Effector memory CD4-positive, alpha-beta T cell (primary cell): ENCODE measurements at regions not wholly inside any gene's neighbourhood (a gene's known extent, or its start where the extent isn't known, plus 50 kb on each side); places are given as distances from the start of the nearest gene placed in this dataset.

Experiments
- DNase-seq, 3 donors: peaks; one replicate each; pipeline ENCODE4 v3.0.0-alpha.2; 2020
- H3K27ac ChIP-seq: 2 replicates; pipeline ENCODE4 v1.7.0; 2013; ENCODE audit warnings: mild to moderate bottlenecking, low read length, moderate library complexity; ENCODE audit not compliant: insufficient read depth, poor library complexity, severe bottlenecking
- H3K27me3 ChIP-seq: replicated peaks from 2 replicates; pipeline ENCODE4 v1.7.0; 2013; ENCODE audit warnings: mild to moderate bottlenecking, low read length; ENCODE audit not compliant: insufficient read depth, control insufficient read depth, poor library complexity, severe bottlenecking
- H3K36me3 ChIP-seq: 2 replicates; pipeline ENCODE4 v1.7.0; 2013; ENCODE audit warnings: mild to moderate bottlenecking, low read length, moderate library complexity; ENCODE audit not compliant: control insufficient read depth, insufficient read depth
- H3K4me1 ChIP-seq: 2 replicates; pipeline ENCODE4 v1.7.0; 2013; ENCODE audit warnings: low read length, mild to moderate bottlenecking; ENCODE audit not compliant: control insufficient read depth, insufficient read depth, poor library complexity, severe bottlenecking
- H3K4me3 ChIP-seq: 2 replicates; pipeline ENCODE4 v1.7.0; 2013; ENCODE audit warnings: low read length, low read depth, mild to moderate bottlenecking; ENCODE audit not compliant: insufficient read depth, poor library complexity, severe bottlenecking
- H3K9me3 ChIP-seq: 2 replicates; pipeline ENCODE4 v1.7.0; 2013; ENCODE audit warnings: mild to moderate bottlenecking, low read length, moderate library complexity; ENCODE audit not compliant: control insufficient read depth

GRCh38 chr9:113763429-113763828 is 112.7 kb upstream of the ZNF618 start:
- Histone ChIP-seq H3K27ac (no peak overlapping the region), H3K36me3 (no peaks in the 10 kb centered on the region), H3K4me3 (no peak overlapping the region), H3K27me3 (no peaks in the 10 kb centered on the region), H3K9me3 (no peaks in the 10 kb centered on the region), H3K4me1 (no peaks in the 10 kb centered on the region)
- no peak for DNase-seq

GRCh38 chr9:113764572-113764971 is 111.5 kb upstream of the ZNF618 start:
- Histone ChIP-seq H3K36me3 (no peaks in the 10 kb centered on the region), H3K4me3 (no peak overlapping the region), H3K27ac (no peak overlapping the region), H3K4me1 (no peaks in the 10 kb centered on the region), H3K27me3 (no peaks in the 10 kb centered on the region), H3K9me3 (no peaks in the 10 kb centered on the region)
- no peak for DNase-seq

GRCh38 chr9:113769412-113769811 is 106.7 kb upstream of the ZNF618 start:
- H3K9me3 ChIP-seq, result no peaks in the 10 kb centered on the region
- no peaks in the 10 kb centered on the region for H3K36me3 ChIP-seq
- no peak overlapping the region for H3K27ac ChIP-seq
- H3K4me3 ChIP-seq, result no peak overlapping the region
- no peaks in the 10 kb centered on the region for H3K27me3 ChIP-seq
- no peak for DNase-seq
- no peaks in the 10 kb centered on the region for H3K4me1 ChIP-seq

- H3K4me3 ChIP-seq, result no peak overlapping the region
- H3K9me3 ChIP-seq, result no peaks in the 10 kb centered on the region
- H3K36me3 ChIP-seq, result no peaks in the 10 kb centered on the region
- no peak overlapping the region for H3K27ac ChIP-seq
- no peak for DNase-seq
- no peaks in the 10 kb centered on the region for H3K27me3 ChIP-seq
- no peaks in the 10 kb centered on the region for H3K4me1 ChIP-seq
Measured at GRCh38 chr9:113770396-113770795, 105.7 kb upstream of the ZNF618 start.

- Histone ChIP-seq H3K9me3 (no peaks in the 10 kb centered on the region), H3K27ac (no peak overlapping the region), H3K36me3 (no peaks in the 10 kb centered on the region), H3K27me3 (no peaks in the 10 kb centered on the region), H3K4me3 (no peak overlapping the region), H3K4me1 (no peaks in the 10 kb centered on the region)
- DNase-seq, result no peak
Measured at GRCh38 chr9:113771199-113771598, 104.9 kb upstream of the ZNF618 start.

- no peaks in the 10 kb centered on the region for H3K27me3 ChIP-seq
- H3K36me3 ChIP-seq, result no peaks in the 10 kb centered on the region
- no peaks in the 10 kb centered on the region for H3K9me3 ChIP-seq
- H3K4me3 ChIP-seq, result no peak overlapping the region
- no peak for DNase-seq
- H3K4me1 ChIP-seq, result no peaks in the 10 kb centered on the region
- H3K27ac ChIP-seq, result no peak overlapping the region
Measured at GRCh38 chr9:113772121-113772810, 103.8 kb upstream of the ZNF618 start.

DNA sequence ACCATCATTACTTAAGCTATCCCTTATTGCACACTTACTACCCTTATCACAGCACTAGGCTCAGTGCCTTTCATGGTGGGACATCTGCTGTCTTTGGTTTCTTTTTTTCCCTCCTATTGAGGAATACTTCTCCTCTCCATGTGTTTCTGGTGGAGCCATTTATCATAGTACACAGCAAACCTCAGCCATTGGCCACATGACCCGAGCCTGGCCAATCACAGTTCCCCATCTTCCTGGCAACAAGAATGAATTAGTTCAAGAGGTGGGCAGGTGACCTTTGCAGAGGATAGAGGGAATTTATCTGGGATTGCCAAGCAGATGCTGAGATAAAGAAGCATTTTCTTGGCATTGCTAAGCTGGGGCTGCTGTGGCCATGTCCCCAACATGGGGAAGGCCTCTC is 101.1 kb upstream of the ZNF618 start:
- H3K4me1 ChIP-seq, result no peaks in the 10 kb centered on the region
- H3K9me3 ChIP-seq, result no peaks in the 10 kb centered on the region
- H3K27me3 ChIP-seq, result no peaks in the 10 kb centered on the region
- H3K4me3 ChIP-seq, result no peak overlapping the region
- no peaks in the 10 kb centered on the region for H3K36me3 ChIP-seq
- H3K27ac ChIP-seq, result no peak overlapping the region
- no peak for DNase-seq

DNA sequence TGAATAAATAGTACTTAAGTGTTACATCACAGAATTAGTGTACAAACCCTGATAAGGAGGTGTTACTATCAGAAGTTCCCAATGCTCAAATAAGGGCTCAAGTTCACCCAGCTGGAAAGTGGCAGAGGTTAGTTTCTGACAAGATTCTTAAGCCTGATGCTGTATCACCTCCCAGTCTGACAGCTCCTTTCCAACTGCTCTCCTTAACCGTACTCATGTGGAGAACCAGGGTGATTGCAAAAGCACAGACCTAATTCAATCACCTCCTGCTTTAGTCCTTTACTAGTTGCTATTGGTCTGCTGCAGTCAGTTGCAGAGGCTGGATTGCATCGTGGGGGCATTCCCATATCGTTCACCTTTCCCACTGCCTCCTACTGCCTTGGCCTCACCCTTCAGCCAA is 100.4 kb upstream of the ZNF618 start:
- no peaks in the 10 kb centered on the region for H3K27me3 ChIP-seq
- no peaks in the 10 kb centered on the region for H3K36me3 ChIP-seq
- H3K4me1 ChIP-seq, result no peaks in the 10 kb centered on the region
- no peak overlapping the region for H3K4me3 ChIP-seq
- H3K27ac ChIP-seq, result no peak overlapping the region
- H3K9me3 ChIP-seq, result no peaks in the 10 kb centered on the region
- DNase-seq, result no peak

GRCh38 chr9:113776194-113776593 is 99.9 kb upstream of the ZNF618 start:
- DNase-seq, result no peak
- Histone ChIP-seq H3K4me1 (no peaks in the 10 kb centered on the region), H3K36me3 (no peaks in the 10 kb centered on the region), H3K27ac (no peak overlapping the region), H3K4me3 (no peak overlapping the region), H3K27me3 (no peaks in the 10 kb centered on the region), H3K9me3 (no peaks in the 10 kb centered on the region)

- H3K4me1 ChIP-seq, result no peaks in the 10 kb centered on the region
- H3K36me3 ChIP-seq, result no peaks in the 10 kb centered on the region
- no peak overlapping the region for H3K27ac ChIP-seq
- H3K9me3 ChIP-seq, result no peaks in the 10 kb centered on the region
- DNase-seq, result no peak
- H3K27me3 ChIP-seq, result no peaks in the 10 kb centered on the region
- H3K4me3 ChIP-seq, result no peak overlapping the region
Measured at GRCh38 chr9:113781381-113781780, 94.7 kb upstream of the ZNF618 start.
